HCT116 (cell line): ENCODE measurements at regions not wholly inside any gene's neighbourhood (a gene's known extent, or its start where the extent isn't known, plus 50 kb on each side); places are given as distances from the start of the nearest gene placed in this dataset.

ENCODE experiments used
- CEBPB ChIP-seq: IDR thresholded peaks from 2 replicates; pipeline ENCODE4 v1.6.1; 2012; ENCODE audit warnings: low read depth
- CTCF ChIP-seq, 3 experiments: fragments of 200-600 bp in 1 of 3; sonication (generic) in 1 of 3; IDR thresholded peaks in 2 of 3; conservative IDR thresholded peaks in 1 of 3; 2 replicates each; pipeline ENCODE4 v1.5.1; 2012 to 2017; ENCODE audit warnings: low read depth in 2 of 3, low read length in 2 of 3, antibody characterized with exemption in 1 of 3, borderline replicate concordance in 1 of 3, control low read depth in 1 of 3, mild to moderate bottlenecking in 1 of 3, mixed read lengths in 1 of 3, mixed run types in 1 of 3, moderate library complexity in 1 of 3; ENCODE audit not compliant: insufficient read depth in 1 of 3
- ELF1 ChIP-seq: IDR thresholded peaks from 2 replicates; pipeline ENCODE4 v1.6.1; 2012; ENCODE audit warnings: low read depth, borderline replicate concordance
- EZH2 ChIP-seq: fragments of 200-600 bp; sonication (generic); IDR thresholded peaks from 2 replicates; pipeline ENCODE4 v1.6.1; 2017; ENCODE audit warnings: antibody characterized with exemption, mixed run types
- EZH2phosphoT487 ChIP-seq: fragments of 200-600 bp; IDR thresholded peaks from 2 replicates; pipeline ENCODE4 v1.6.1; 2018; ENCODE audit warnings: antibody characterized with exemption, borderline replicate concordance
- POLR2A ChIP-seq: IDR thresholded peaks from 2 replicates; pipeline ENCODE4 v1.7.0; 2011; ENCODE audit warnings: borderline replicate concordance; ENCODE audit not compliant: insufficient read depth, insufficient read length; ENCODE audit errors: extremely low read depth
- POLR2AphosphoS5 ChIP-seq: IDR thresholded peaks from 2 replicates; pipeline ENCODE4 v1.6.1; 2011; ENCODE audit warnings: mild to moderate bottlenecking, low read depth, low read length, moderate library complexity
- RAD21 ChIP-seq: IDR thresholded peaks from 2 replicates; pipeline ENCODE4 v1.6.1; 2012; ENCODE audit warnings: low read depth, mild to moderate bottlenecking
- REST ChIP-seq: IDR thresholded peaks from 2 replicates; pipeline ENCODE4 v1.6.1; 2012; ENCODE audit warnings: low read depth
- ZNF274 ChIP-seq: fragments of 200-500 bp; sonication (Bioruptor generic); IDR thresholded peaks from 2 replicates; pipeline ENCODE4 v1.6.1; 2014; ENCODE audit warnings: mild to moderate bottlenecking, low read depth, low read length, inconsistent platforms
- TF ChIP-seq, protein P1 (sequence below): IDR thresholded peaks from 2 replicates; pipeline ENCODE4 v1.6.1; 2012

DNA sequence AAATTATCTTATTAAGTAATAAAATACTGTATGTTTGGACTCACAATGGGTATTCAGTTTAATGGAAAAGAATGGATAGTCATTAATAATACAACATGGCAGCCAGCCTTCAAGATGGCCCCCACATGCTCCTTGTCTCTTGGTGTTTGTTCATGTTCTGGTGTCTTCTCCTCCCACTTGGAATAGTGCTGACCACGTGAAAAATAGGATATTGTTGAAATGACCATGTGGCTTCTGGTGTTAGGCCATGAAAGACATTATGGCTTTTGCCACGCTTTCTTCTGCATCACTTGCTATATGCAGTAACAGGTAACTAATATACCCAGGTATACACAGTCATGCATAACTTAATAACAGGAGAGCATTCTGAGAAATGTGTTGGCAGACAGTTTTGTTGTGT, 341.0 kb downstream of the KCNJ2 start:
- TF ChIP-seq EZH2 (no peak), CEBPB (no peak), POLR2A (no peak), REST (no peak), RAD21 (no peak), CTCF (IDR thresholded peaks at IDR 0.05 in 2 of 3, conservative IDR thresholded peaks at IDR 0.05 in 1 of 3; ENCODE audit: borderline replicate concordance in 1 of 3, insufficient read depth in 1 of 3, low read depth in 2 of 3, low read length in 2 of 3) (no peak), EZH2phosphoT487 (no peak), ELF1 (no peak), ZNF274 (no peak), POLR2AphosphoS5 (no peak)
- TF ChIP-seq, protein P1, sequence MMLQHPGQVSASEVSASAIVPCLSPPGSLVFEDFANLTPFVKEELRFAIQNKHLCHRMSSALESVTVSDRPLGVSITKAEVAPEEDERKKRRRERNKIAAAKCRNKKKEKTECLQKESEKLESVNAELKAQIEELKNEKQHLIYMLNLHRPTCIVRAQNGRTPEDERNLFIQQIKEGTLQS = no peak
